ENCODE measurements at regions not wholly inside any gene's neighbourhood (a gene's known extent, or its start where the extent isn't known, plus 50 kb on each side); places are given as distances from the start of the nearest gene placed in this dataset.

- no peak for DNase-seq (ENCODE audit: low spot score)
- no peak for TF ChIP-seq CTCF (IDR thresholded peaks at IDR 0.05; ENCODE audit: borderline replicate concordance, control extremely low read depth, extremely low read depth, insufficient read depth, missing control alignments)
- in situ Hi-C loops (cut with MboI; ENCODE audit: low sequenced_read_pairs, unreplicated experiment): no loop called here
Observed at GRCh38 chr2:150296770-150297546, 190.5 kb downstream of the RND3 start.

GRCh38 chr2:150295544-150295943 is 191.9 kb downstream of the RND3 start:
- in situ Hi-C loops (cut with MboI; ENCODE audit: low sequenced_read_pairs, unreplicated experiment): no loop called here
- no peak for DNase-seq (ENCODE audit: low spot score)
- TF ChIP-seq CTCF (IDR thresholded peaks at IDR 0.05; ENCODE audit: borderline replicate concordance, control extremely low read depth, extremely low read depth, insufficient read depth, missing control alignments): no peak

- DNase-seq (ENCODE audit: low spot score): no peak
- in situ Hi-C loops (cut with MboI; ENCODE audit: low sequenced_read_pairs, unreplicated experiment): no loop called here
- TF ChIP-seq CTCF (IDR thresholded peaks at IDR 0.05; ENCODE audit: borderline replicate concordance, control extremely low read depth, extremely low read depth, insufficient read depth, missing control alignments): no peak
Observed at GRCh38 chr2:150293771-150294170, 193.7 kb downstream of the RND3 start.

- no peak for TF ChIP-seq CTCF (IDR thresholded peaks at IDR 0.05; ENCODE audit: borderline replicate concordance, control extremely low read depth, extremely low read depth, insufficient read depth, missing control alignments)
- in situ Hi-C loops (cut with MboI; ENCODE audit: low sequenced_read_pairs, unreplicated experiment): no loop called here
- no peak for DNase-seq (ENCODE audit: low spot score)
Observed at GRCh38 chr2:150292807-150293206, 194.7 kb downstream of the RND3 start.

- in situ Hi-C loops (cut with MboI; ENCODE audit: low sequenced_read_pairs, unreplicated experiment): no loop called here
- no peak for DNase-seq (ENCODE audit: low spot score)
- no peak for TF ChIP-seq CTCF (IDR thresholded peaks at IDR 0.05; ENCODE audit: borderline replicate concordance, control extremely low read depth, extremely low read depth, insufficient read depth, missing control alignments)
Observed at GRCh38 chr2:150292192-150292591, 195.3 kb downstream of the RND3 start.

- in situ Hi-C loops (cut with MboI; ENCODE audit: low sequenced_read_pairs, unreplicated experiment): no loop called here
- DNase-seq (ENCODE audit: low spot score): no peak
- TF ChIP-seq CTCF (IDR thresholded peaks at IDR 0.05; ENCODE audit: borderline replicate concordance, control extremely low read depth, extremely low read depth, insufficient read depth, missing control alignments): no peak
Observed at GRCh38 chr2:150286730-150287362, 200.6 kb downstream of the RND3 start.
